ENCODE measurements at regions not wholly inside any gene's neighbourhood (a gene's known extent, or its start where the extent isn't known, plus 50 kb on each side); places are given as distances from the start of the nearest gene placed in this dataset.
"Not testable (repeated sequence)": the region's sequence is repeated elsewhere in the genome, so short reads cannot be mapped to it uniquely, and the experiment has no call there.

GRCh38 chr10:33066558-33067236 lies 108.7 kb upstream of the ITGB1 start:
- FAIRE-seq = no peak

DNA sequence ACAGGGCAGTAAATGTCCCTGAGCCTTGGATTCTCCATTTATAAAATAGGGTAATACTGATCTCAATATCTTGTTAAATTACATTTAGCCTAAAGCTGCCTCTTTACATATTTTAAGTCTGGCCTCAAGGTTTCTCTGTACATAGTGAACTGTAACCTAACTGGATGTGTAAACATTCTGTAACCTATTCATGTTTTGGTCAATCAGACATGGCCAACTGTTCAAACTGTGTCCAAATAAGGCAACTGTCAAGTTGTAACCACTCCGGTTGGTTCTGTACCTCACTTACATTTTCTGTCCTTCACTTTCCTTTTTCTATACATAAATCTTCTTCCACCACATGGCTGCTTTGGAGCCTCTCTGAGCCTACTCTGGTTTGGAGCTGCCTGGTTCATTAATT lies 107.1 kb upstream of the ITGB1 start:
- no peak for FAIRE-seq

- FAIRE-seq = no peak
These were observed 106.7 kb upstream of the ITGB1 start for GRCh38 chr10:33064706-33065105.

GRCh38 chr10:33057620-33058019 lies 99.6 kb upstream of the ITGB1 start:
- FAIRE-seq = no peak

GRCh38 chr10:33056828-33057596 lies 99.0 kb upstream of the ITGB1 start:
- FAIRE-seq = no peak

DNA sequence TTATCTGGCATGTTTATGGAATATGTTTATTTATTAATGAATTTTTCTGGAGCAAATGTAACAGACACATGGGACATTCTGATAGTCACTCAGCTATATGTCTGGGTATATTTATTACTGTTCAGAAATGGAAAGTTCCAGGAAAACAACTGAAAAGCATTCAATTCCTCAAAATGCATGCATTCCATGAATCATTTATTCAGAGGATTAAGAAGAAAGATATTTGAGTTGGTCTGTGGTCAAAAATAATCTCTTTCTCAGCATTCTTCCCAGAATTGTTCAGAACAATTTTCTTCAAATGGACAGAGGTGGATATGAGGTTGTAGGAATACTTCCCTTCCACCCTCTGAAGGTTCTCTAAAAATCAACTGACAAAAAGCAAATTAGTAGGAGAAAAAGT lies 97.6 kb upstream of the ITGB1 start:
- FAIRE-seq = no peak

DNA sequence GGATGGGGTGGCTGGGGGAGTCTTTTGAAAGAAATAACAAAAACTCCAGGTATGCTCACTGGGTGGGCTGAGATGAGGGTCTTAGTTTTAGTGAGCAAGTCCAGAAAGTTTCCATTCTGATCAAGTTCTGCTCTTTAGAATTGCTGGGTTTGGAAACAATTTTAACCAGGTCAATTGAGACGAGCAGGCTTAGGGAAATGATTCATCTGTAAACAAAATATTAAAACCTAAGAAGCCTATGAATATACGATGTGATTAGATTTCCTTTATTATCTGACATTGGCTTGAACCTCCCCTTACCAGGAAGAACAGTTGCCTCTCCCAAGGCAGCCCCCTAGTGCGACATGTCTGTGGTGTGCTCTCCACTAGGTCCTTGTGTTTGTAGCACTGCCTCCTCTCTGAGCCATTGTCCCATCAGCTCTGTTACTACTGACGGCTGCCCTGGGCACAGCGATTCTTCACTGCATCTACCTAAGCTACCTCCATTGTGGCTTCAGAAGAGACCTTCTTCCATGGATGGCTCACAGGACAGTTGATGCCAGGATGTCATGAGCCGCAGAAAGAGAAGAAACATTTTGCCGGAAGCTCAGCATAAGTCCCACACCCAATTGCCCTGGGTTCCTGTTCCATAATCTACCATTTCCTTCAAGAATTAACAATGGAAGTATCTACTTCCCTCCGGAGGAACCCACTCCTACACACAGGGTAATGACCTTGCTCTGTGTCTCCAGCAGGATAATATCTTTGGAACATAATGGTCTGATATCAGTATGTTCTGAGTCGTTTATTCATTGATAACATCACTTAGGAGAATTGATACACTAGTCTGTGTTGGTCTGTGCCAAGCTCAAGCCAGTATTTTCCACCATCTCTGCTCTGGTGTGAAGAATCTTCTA lies 95.1 kb upstream of the ITGB1 start:
- no peak for FAIRE-seq

DNA sequence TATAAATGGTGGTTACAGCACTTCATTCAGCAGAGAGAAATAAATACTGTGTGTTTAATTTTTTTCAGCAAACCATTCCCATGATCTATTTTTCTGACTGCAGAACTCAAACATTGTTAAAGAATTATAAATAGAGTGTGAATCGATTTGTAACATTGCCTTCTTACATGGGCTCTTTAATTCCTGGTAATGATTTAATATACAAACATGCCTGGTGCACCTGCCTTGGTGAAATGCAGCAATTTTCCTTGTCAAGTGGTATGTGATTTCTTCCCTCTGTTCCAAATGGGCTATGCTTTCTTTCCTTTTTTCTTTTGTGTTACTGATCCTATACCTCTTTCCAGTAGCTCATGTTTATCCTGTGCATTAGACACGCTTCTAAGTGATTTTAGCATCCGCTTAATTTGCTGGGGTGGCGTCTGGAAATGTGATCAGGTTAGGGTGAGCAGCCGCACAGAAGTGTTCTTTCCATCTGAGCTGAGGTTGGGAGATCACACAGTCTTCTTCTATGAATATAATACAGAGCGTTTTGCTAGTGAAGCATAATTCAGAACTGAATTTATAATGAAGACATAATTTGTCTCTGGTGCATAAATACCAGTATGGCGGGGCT lies 94.3 kb upstream of the ITGB1 start:
- no peak for FAIRE-seq

DNA sequence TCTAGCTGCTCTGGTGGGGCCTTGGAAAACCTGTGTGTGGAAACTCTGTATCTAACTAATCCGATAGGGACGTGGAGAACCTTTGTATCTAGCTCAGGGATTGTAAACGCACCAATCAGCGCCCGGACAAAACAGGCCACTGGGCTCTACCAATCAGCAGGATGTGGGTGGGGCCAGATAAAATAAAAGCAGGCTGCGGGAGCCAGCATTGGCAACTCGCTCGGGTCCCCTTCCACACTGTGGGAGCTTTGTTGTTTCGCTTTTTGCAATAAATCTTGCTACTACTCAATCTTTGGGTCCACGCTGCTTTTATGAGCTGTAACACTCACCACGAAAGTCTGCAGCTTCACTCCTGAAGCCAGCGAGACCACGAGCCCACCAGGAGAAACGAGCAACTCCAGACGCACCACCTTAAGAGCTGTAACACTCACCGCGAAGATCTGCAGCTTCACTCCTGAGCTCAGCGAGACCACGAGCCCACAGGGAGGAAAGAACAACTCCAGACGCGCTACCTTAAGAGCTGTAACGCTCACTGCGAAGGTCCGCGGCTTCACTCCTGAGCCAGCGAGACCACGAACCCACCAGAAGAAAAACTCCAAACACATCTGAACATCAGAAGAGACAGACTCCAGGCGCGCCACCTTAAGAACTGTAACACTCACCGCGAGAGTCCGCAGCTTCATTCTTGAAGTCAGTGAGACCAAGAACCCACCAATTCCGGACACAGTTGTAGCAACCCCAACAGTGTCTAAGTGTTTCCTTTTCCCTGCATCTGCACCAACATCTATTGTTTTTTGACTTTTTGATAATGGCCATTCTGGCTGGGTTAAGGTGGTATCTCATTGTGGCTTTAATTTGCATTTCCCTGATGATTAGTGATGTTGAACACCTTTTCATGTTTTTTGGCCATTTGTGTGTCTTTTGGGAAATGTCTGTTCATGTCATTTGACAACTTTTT lies 92.2 kb upstream of the ITGB1 start:
- FAIRE-seq = not testable (repeated sequence)

GRCh38 chr10:33048223-33048622 lies 90.2 kb upstream of the ITGB1 start:
- no peak for FAIRE-seq

- no peak for FAIRE-seq
These were observed 89.6 kb upstream of the ITGB1 start for GRCh38 chr10:33047655-33048054.

DNA sequence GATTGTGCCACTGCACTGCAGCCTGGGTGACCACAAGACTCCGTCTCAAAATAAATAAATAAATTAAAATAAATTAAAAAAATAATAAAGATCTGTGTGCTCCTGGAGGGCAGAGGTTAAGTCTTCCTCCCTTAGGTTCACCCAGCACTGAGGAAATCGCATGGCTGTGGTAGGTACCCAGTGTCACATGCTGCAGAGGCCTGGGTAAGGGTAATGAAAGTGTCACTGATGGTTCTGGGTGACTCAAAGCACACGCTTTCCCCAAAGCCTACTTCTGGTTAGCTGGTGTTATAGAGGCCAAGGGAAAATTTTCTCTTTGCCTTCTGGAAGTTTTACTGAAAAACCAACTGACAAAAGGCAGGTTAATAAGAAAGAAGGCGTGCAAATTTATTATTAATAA lies 88.8 kb upstream of the ITGB1 start:
- FAIRE-seq = no peak

DNA sequence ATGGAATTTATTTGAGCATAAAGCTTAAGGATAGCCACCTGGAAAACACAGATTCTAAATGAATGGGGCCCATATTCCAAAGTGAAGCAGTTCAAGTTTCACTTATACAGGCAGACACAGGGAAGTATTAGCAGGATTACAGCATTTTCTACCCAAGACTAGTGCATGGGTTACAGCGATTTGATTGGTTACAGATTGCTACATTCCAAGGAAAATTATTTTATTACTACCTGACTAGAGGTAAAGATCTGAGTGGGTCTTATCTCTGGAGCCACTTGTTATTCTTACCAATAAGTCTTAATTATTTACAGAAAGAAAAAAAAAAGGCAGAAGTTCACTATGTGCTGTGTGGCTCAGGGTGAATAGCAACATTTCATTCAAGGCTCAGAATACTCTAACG lies 87.4 kb upstream of the ITGB1 start:
- no peak for FAIRE-seq

GRCh38 chr10:33042565-33042964 lies 84.5 kb upstream of the ITGB1 start:
- FAIRE-seq = no peak

- FAIRE-seq = no peak
These were observed 83.9 kb upstream of the ITGB1 start for GRCh38 chr10:33041783-33042437.

DNA sequence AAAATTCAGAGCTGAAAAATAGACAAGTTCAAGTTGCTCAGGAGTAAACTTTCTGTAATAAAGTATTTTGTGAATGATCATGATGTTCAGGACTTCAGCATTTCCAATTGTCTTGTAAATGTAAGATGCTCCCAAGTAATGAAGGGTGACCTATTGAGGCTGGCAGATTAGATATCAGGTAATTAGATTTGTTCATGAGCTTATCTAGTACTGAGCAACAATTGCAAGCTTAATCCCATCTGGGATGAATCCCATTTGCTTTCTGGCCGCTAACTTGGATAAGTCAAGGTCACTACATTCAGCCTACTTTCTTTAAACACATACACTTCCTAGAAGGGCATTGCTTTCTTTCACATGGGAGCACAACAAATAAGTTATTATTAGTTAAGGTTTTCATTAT lies 82.4 kb upstream of the ITGB1 start:
- FAIRE-seq = no peak

DNA sequence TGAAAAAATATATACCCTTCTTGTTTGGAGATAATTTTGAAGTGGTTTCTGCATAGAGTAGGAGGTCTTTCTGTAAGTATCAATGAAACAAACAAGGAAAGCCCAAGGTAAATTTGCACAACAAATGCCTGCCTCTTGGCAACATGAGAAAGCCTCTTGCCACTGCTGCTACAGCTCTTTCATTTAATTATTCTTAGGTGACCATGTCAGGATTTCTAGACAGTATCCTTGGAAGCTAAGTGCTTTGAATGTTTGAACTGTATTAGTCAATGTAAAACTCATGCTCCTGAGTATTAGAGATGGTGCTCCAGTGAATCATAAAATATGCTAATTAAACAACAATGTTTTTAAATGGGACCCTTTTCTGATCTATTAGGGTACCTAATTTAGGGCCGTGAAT lies 81.2 kb upstream of the ITGB1 start:
- no peak for FAIRE-seq

- FAIRE-seq = no peak
These were observed 80.6 kb upstream of the ITGB1 start for GRCh38 chr10:33038672-33039071.

DNA sequence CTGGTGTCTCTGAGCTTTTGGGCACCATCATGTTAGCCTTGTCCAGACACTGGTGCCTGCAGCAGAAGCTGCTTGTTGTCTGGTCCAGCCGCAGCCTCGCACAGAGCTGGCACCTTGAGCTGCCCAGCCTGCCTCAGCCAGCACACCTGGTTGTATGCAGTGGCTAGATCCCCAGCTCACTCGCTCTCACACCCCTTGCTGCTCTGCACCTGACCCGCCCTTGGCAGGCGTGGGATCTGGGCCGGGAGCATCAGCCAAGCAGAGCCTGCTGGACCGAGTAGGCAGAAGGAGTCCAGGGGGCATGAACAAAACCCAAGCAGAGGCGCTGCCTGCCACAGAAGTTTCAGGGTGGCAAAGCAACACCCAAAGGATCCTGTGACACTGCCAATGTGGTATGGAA lies 79.7 kb upstream of the ITGB1 start:
- no peak for FAIRE-seq

DNA sequence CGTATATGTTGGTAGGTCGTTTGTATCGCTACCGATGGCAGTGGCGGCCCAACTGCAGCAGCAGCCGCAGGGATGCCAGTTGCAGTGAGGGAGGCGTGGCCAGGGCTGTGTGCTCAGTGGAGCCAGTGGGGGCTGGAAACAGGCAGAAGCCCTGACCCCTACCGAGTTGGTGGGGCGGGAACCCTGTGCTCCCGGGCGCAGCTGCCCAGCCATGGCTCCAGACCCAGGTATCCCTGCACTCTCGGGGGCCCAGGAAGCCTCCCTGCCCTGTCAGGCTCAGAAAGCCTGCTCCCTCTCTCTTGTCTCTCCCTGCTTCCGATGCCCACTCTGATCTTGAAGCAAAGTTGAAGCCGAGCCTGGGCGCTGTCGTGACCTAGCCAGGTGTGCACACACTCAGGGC lies 78.6 kb upstream of the ITGB1 start:
- FAIRE-seq = no peak

GRCh38 chr10:33035411-33035810 lies 77.4 kb upstream of the ITGB1 start:
- no peak for FAIRE-seq

Measured in A204.1 (cell line).